H54 (cell line): ENCODE measurements at regions not wholly inside any gene's neighbourhood (a gene's known extent, or its start where the extent isn't known, plus 50 kb on each side); places are given as distances from the start of the nearest gene placed in this dataset.
A peak's percentile ranks its signal among the peaks of the same experiment; 100 is the strongest.

ENCODE experiments used
- DNase-seq: peaks from one replicate; pipeline ENCODE4 v3.0.0; 2011; ENCODE audit warnings: low spot score, mixed read lengths; ENCODE audit not compliant: insufficient read length
- FAIRE-seq: peaks from 3 replicates; lab custom pipeline; 2011; peaks lifted over from hg19 to GRCh38; lab: Jason Lieb, UNC
- POLR2A ChIP-seq: IDR thresholded peaks from 2 replicates; pipeline ENCODE4 v1.6.1; 2011; ENCODE audit warnings: low read depth, mild to moderate bottlenecking, low read length

- no peak for TF ChIP-seq POLR2A
- DNase-seq (no peak), FAIRE-seq (no peak)
Measured at GRCh38 chr12:46678426-46678825, 147.4 kb downstream of the SLC38A4 start.

GRCh38 chr12:46677749-46678148 is 148.0 kb downstream of the SLC38A4 start:
- FAIRE-seq = peak; percentile 96
- DNase-seq = no peak
- TF ChIP-seq POLR2A = no peak

- FAIRE-seq = peak; percentile 45
- no peak for TF ChIP-seq POLR2A
- no peak for DNase-seq
Measured at GRCh38 chr12:46676797-46677520, 148.8 kb downstream of the SLC38A4 start.

- DNase-seq (no peak), FAIRE-seq (peak; percentile 48)
- TF ChIP-seq POLR2A = no peak
Measured at GRCh38 chr12:46676396-46676795, 149.4 kb downstream of the SLC38A4 start.

- DNase-seq (no peak), FAIRE-seq (no peak)
- TF ChIP-seq POLR2A = no peak
Measured at GRCh38 chr12:46675736-46676135, 150.1 kb downstream of the SLC38A4 start.

- no peak for FAIRE-seq
- no peak for DNase-seq
- TF ChIP-seq POLR2A = no peak
Measured at GRCh38 chr12:46674800-46675199, 151.0 kb downstream of the SLC38A4 start.

- DNase-seq (no peak), FAIRE-seq (no peak)
- TF ChIP-seq POLR2A = no peak
Measured at GRCh38 chr12:46674129-46674528, 151.7 kb downstream of the SLC38A4 start.

GRCh38 chr12:46671102-46671501 is 154.7 kb downstream of the SLC38A4 start:
- no peak for TF ChIP-seq POLR2A

GRCh38 chr12:46670636-46671035 is 155.2 kb downstream of the SLC38A4 start:
- FAIRE-seq (no peak), DNase-seq (no peak)
- TF ChIP-seq POLR2A = no peak

More at GRCh38 chr12:46671102-46671501, 154.7 kb downstream of the SLC38A4 start:
- DNase-seq (no peak), FAIRE-seq (no peak)

- DNase-seq (no peak), FAIRE-seq (no peak)
- no peak for TF ChIP-seq POLR2A
Measured at GRCh38 chr12:46669720-46670119, 156.1 kb downstream of the SLC38A4 start.

GRCh38 chr12:46667551-46667950 is 158.2 kb downstream of the SLC38A4 start:
- FAIRE-seq (no peak), DNase-seq (no peak)
- no peak for TF ChIP-seq POLR2A

GRCh38 chr12:46664761-46665287 is 161.0 kb downstream of the SLC38A4 start:
- FAIRE-seq (peak; percentile 97), DNase-seq (peak; percentile 46)
- TF ChIP-seq POLR2A = no peak

- TF ChIP-seq POLR2A = no peak
- FAIRE-seq (peak; percentile 30), DNase-seq (no peak)
Measured at GRCh38 chr12:46663318-46663717, 162.5 kb downstream of the SLC38A4 start.

- DNase-seq = no peak
- TF ChIP-seq POLR2A = no peak
- FAIRE-seq = peak; percentile 89
Measured at GRCh38 chr12:46661110-46661845, 164.5 kb downstream of the SLC38A4 start.
